ENCODE measurements at regions not wholly inside any gene's neighbourhood (a gene's known extent, or its start where the extent isn't known, plus 50 kb on each side); places are given as distances from the start of the nearest gene placed in this dataset.
A peak's percentile ranks its signal among the peaks of the same experiment; 100 is the strongest.

GRCh38 chr3:103927896-103928295, 1438.8 kb upstream of the ALCAM start:
- H3K27ac Mint-ChIP-seq (ENCODE audit: unreplicated experiment), result no peak overlapping the region
- H3K9me3 Mint-ChIP-seq (ENCODE audit: unreplicated experiment), result no peaks in the 10 kb centered on the region
- Histone ChIP-seq H3K4me1 (no peaks in the 10 kb centered on the region), H3K27me3 (replicated peaks; ENCODE audit: control insufficient read depth, insufficient read depth, low read length) (no peaks in the 10 kb centered on the region), H3K36me3 (ENCODE audit: control insufficient read depth, insufficient read depth, low read length) (no peaks in the 10 kb centered on the region), H3K9me3 (no peaks in the 10 kb centered on the region), H3K4me3 (ENCODE audit: low read depth, low read length) (no peak overlapping the region)
- no peak for DNase-seq
- BruUV-seq (replicated peaks), result no TSS peak
- TF ChIP-seq CTCF (IDR thresholded peaks at IDR 0.05; ENCODE audit: insufficient read depth in 1 of 2, low read depth in 1 of 2, low read length in 1 of 2, severe bottlenecking in 1 of 2, unreplicated experiment in 1 of 2), result no peak
- H3K27me3 Mint-ChIP-seq (ENCODE audit: insufficient read depth, unreplicated experiment), result no peaks in the 10 kb centered on the region
- intact Hi-C loops (cut with micrococcal nuclease; ENCODE audit: unreplicated experiment), result no loop called here
- no peaks in the 10 kb centered on the region for H3K36me3 Mint-ChIP-seq (ENCODE audit: insufficient read depth, unreplicated experiment)
- CTCF ChIA-PET, result no interaction called here
- H3K4me1 Mint-ChIP-seq (ENCODE audit: low read depth, unreplicated experiment), result no peaks in the 10 kb centered on the region
- POLR2A ChIA-PET, result no interaction called here
- no peak overlapping the region for H3K4me3 Mint-ChIP-seq (ENCODE audit: unreplicated experiment)

- H3K27me3 Mint-ChIP-seq (ENCODE audit: insufficient read depth, unreplicated experiment), result no peaks in the 10 kb centered on the region
- H3K4me1 Mint-ChIP-seq (ENCODE audit: low read depth, unreplicated experiment), result peaks cover 20% of the 10 kb centered on the region
- intact Hi-C loops (cut with micrococcal nuclease; ENCODE audit: unreplicated experiment), result no loop called here
- Histone ChIP-seq H3K4me3 (ENCODE audit: low read depth, low read length) (no peak overlapping the region), H3K27me3 (replicated peaks; ENCODE audit: control insufficient read depth, insufficient read depth, low read length) (no peaks in the 10 kb centered on the region), H3K36me3 (ENCODE audit: control insufficient read depth, insufficient read depth, low read length) (no peaks in the 10 kb centered on the region), H3K4me1 (no peaks in the 10 kb centered on the region), H3K9me3 (no peaks in the 10 kb centered on the region)
- no peak overlapping the region for H3K4me3 Mint-ChIP-seq (ENCODE audit: unreplicated experiment)
- no peak overlapping the region for H3K27ac Mint-ChIP-seq (ENCODE audit: unreplicated experiment)
- ChIA-PET CTCF (no interaction called here), POLR2A (no interaction called here)
- TF ChIP-seq CTCF (IDR thresholded peaks at IDR 0.05; ENCODE audit: insufficient read depth in 1 of 2, low read depth in 1 of 2, low read length in 1 of 2, severe bottlenecking in 1 of 2, unreplicated experiment in 1 of 2), result no peak
- DNase-seq, result no peak
- H3K9me3 Mint-ChIP-seq (ENCODE audit: unreplicated experiment), result peaks cover 8% of the 10 kb centered on the region
- BruUV-seq (replicated peaks), result no TSS peak
- no peaks in the 10 kb centered on the region for H3K36me3 Mint-ChIP-seq (ENCODE audit: insufficient read depth, unreplicated experiment)
Observed at GRCh38 chr3:103937094-103937493, 1429.6 kb upstream of the ALCAM start.

GRCh38 chr3:103947062-103947461, 1419.6 kb upstream of the ALCAM start:
- Histone ChIP-seq H3K27me3 (replicated peaks; ENCODE audit: control insufficient read depth, insufficient read depth, low read length) (no peaks in the 10 kb centered on the region), H3K9me3 (no peaks in the 10 kb centered on the region), H3K4me1 (peaks cover 16% of the 10 kb centered on the region), H3K4me3 (ENCODE audit: low read depth, low read length) (no peak overlapping the region), H3K36me3 (ENCODE audit: control insufficient read depth, insufficient read depth, low read length) (no peaks in the 10 kb centered on the region)
- intact Hi-C loops (cut with micrococcal nuclease; ENCODE audit: unreplicated experiment), result loop anchor here (1.0 to 2.0 kb wide), 3 partner anchors 15 to 144 kb away; no protein-coding TSS in a partner anchor
- BruUV-seq (replicated peaks), result no TSS peak
- DNase-seq, result peak; percentile 40 to 49
- peaks cover 6% of the 10 kb centered on the region for H3K36me3 Mint-ChIP-seq (ENCODE audit: insufficient read depth, unreplicated experiment)
- H3K4me1 Mint-ChIP-seq (ENCODE audit: low read depth, unreplicated experiment), result peaks cover 17% of the 10 kb centered on the region
- H3K27me3 Mint-ChIP-seq (ENCODE audit: insufficient read depth, unreplicated experiment), result no peaks in the 10 kb centered on the region
- peak overlapping the region; percentile 88 for H3K27ac Mint-ChIP-seq (ENCODE audit: unreplicated experiment)
- CTCF ChIA-PET, result no interaction called here
- peak overlapping the region; percentile 66 for H3K4me3 Mint-ChIP-seq (ENCODE audit: unreplicated experiment)
- TF ChIP-seq CTCF (IDR thresholded peaks at IDR 0.05; ENCODE audit: insufficient read depth in 1 of 2, low read depth in 1 of 2, low read length in 1 of 2, severe bottlenecking in 1 of 2, unreplicated experiment in 1 of 2), result no peak
- POLR2A ChIA-PET, result no interaction called here
- no peaks in the 10 kb centered on the region for H3K9me3 Mint-ChIP-seq (ENCODE audit: unreplicated experiment)

Measured in Caco-2 (cell line).